ENCODE measurements at regions not wholly inside any gene's neighbourhood (a gene's known extent, or its start where the extent isn't known, plus 50 kb on each side); places are given as distances from the start of the nearest gene placed in this dataset.

DNA sequence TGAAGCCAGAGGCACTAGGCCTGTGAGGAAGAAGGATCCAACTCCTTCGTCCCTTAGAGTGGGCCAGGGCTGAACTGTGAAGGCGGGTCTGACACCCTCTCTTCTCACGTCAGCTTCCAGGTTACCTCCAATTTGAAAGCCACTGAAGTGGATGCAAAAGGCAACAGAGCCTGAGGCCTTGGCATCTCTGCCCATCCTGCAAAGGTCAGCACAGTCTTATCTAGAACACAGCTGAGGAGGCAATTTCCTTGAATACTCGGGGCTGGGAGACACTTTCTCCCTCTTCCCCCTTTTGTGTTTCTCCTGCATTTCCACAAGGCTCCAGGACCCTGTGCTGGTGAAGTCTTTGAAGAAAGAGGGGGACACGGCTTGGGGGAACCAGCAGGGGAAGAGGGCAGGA, 91.6 kb upstream of the PAX6 start:
- no peak for DNase-seq (ENCODE audit: low read depth)

DNA sequence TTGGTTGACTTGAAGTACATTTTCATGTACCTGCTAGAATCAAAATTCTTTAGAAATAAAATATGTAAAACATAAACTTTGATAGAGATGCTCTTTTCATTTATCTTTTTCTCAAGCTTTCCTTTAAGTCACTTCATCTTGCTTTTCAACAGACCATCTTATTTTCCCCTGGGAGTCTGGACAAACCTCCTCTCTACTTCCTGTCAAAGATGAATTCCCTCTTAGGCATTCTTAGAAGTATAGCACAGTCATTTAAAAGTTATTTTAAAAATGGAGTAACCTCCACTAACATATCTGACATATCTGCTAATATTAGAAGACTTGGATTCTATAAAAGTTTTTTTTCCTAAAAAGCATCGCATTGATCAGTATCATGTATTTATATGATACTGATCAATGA, 84.8 kb upstream of the PAX6 start:
- no peak for DNase-seq (ENCODE audit: low read depth)

DNA sequence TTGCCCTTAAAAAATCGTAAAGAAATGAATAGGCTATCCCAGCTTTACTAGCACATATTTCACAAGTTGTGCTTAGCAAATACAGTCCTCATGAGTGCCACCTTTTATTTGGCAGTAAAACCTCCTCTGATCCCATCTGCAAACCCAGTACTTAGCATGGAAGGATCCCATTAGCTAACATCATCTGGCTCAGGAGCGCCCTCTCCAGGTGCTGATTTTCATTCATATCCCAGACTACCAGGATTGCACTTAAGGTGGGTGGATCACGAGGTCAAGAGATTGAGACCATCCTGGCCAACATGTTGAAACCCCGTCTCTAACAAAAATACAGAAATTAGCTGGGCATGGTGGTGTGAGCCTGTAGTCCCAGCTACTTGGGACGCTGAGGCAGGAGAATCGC, 76.1 kb upstream of the PAX6 start:
- no peak for DNase-seq (ENCODE audit: low read depth)

DNA sequence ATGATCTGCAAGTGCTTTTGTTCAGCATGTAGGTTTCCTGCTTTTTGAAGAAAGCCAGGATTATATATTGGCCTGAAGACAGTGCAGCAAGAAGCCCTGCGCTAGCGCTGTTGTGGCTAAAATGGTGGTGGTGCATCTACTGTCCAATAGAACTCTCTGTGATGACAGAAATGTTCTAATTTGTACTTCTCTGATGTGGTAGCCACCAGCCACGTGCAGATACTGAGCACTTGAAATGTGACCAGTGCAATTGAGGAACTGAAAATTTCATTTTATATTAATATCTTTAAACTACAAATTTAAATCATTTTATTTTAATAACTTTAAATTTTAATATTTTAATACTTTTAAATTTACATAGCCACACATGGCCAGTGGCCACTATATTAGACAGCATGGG, 73.0 kb upstream of the PAX6 start:
- DNase-seq (ENCODE audit: low read depth), result no peak

DNA sequence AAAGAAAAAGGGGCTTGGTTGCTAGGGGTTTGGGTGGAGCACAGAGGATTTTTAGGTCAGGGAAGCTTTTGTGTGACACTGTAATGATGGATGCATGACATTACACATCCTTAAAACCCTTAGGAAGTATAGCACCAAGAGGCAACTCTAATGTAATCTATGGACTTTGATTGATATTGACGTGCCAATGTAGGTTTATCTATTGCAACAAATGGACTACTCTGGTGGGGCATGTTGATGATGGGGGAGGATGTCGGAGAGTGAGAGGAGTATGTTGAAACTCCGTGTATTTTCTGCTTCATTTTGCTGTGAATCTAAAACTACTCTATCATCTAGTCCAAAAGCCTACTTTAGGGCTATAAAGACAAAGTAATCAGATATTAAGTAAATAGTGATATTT, 72.3 kb upstream of the PAX6 start:
- no peak for DNase-seq (ENCODE audit: low read depth)

DNA sequence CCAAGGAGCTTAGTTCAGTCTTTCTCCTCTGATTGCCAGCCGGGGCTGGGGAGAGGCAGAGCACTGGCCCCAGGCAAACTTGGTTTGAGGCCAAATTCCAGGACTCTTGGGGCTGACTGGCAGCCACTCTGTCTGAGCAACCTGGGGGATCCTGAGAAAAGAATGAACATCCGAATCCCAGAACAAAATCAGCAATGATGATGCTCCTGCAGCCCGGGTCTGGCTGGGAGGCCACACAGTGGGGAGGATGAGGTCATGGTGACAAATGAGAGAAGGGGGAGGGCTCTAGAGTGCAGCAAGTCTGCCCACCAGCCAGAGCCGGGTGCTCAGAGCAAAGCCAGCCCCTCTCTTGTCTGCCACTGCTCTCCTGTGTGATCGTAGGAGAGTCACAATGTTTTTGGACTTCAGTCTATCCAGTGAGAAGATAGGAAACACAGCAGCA, 71.8 kb upstream of the PAX6 start:
- no peak for DNase-seq (ENCODE audit: low read depth)

DNA sequence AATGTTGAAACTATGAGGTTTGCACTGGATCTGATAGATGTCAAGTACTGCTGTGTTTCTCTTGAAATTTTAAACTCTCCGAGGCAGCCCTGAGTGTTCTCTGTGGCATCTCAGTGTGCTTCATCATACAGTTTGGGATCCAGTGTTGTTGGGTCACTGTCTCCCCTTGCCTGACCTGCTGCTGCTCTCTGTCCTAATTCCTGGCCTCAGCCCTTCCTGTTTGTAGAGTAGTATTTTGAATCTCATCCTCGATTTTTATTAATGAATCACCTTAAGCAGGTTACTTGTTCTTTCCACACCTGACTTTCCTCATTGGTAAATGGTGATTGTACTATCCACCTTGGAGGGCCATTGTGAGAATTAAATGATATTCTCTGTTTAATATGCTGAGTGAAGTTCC, 70.7 kb upstream of the PAX6 start:
- DNase-seq (ENCODE audit: low read depth), result no peak

DNA sequence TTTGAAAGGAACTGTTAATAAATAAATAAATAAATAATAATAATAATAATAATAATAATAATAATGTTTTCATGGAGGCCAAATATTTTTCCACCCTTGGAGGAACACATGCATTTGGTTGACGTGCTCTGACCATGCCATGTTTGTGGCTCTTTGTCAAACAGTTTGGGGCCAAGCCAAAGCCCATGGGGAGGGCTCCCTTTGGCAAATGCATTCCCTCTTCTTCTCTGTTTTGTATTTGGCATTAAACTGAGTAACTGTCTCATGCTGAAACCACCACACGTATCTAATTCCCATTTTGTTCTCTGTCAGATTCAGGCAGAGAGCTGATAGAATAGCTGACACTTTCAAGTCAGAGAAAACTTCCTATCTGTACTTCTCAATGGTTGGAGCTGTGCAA, 68.6 kb upstream of the PAX6 start:
- DNase-seq (ENCODE audit: low read depth), result no peak

DNA sequence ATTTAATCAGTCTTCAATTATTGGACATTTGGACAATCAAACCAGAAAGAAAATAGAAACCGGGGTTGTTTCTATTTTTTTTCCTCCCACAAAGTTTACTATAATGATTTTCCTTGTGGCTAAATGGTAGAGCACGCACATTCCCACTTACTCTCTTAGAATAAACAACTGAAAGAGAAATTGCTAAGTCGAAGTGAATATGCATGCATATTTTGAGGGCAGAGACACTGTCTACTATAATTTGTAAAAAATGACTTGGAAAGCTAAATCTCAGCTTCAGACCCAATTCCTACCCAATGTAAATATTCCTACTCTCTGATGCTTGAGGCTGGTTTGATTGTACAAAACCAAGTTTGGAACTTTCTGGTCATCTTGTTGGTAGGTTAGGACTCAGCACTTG, 66.7 kb upstream of the PAX6 start:
- DNase-seq (ENCODE audit: low read depth), result no peak

DNA sequence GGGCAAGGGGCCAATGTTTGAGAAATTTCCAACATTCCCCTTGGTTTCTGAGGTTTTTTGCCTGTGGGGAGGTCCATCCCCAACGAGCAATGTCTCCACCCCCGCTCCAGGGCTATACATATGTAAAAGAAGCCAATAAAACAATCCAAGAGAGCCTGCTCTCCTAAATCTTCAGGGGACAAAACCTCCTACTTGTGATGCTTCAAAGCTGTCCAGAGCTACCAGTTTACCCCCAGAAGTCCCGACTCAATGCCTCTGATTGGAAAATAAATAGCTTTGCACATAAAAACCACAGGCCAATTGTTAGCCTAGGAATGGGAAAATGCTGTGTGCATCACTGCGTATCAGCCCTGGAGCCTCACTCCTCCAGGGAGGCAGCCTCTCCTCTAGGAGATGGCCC, 66.0 kb upstream of the PAX6 start:
- no peak for DNase-seq (ENCODE audit: low read depth)

DNA sequence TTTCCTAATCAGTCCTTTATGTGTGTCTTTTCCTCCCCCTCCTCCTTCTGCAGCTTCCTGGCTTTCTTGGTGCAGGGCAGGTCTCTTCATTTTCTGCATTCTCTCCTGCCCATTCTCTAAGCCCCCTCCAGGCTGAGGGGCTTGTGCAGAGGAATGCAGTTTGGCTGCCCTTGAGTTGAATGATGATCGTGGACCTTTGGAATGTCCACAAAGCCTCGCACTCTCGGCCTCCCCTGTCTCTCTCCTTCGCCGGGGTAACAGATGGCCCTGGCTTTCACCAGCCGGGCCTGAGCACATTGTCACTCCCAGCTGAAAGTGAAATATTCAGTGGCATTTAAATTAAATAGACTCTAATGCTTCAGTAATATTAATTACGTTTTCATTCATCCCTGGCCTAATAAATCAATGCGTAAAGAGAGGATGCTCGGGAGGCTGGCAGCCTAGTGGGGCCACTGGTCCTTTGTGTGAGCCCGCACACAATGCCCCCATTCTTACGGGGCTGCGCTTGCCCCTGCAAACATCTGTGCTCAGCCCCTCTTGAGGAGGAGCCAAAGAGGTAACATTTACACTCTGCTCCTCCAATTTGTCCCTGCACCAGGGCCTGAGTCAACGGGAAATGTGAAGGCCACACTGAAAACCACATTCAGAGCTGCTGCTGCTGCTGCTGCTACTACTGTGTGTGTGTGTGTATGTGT, 64.9 kb upstream of the PAX6 start:
- DNase-seq (ENCODE audit: low read depth), result no peak

DNA sequence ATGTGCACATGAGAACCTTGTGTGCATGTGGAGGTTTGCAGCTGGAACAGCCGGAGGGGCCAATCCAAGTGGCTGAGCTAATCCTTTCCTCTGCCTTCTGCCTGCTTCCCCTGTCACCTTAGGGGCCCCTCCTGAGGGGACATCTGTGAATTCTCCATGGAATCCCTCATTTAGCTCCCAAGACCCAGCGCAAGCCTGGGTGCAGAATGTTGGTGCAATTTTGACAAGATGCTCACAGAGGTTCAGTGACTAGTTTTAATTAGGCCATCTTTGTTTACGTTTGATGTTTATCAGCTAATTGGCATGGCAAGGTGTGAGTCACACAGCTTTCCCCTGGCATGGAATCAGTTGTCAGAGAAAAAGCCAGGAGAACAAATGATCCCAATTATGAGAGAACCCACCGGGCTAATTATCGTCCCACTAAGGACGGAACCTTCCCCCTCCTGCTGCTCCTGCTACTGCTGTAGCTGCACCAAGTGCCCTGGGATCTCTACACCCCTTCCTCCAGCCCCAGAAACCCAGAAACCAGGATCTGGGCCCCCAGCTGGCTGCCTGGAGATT, 63.6 kb upstream of the PAX6 start:
- DNase-seq (ENCODE audit: low read depth), result no peak

DNA sequence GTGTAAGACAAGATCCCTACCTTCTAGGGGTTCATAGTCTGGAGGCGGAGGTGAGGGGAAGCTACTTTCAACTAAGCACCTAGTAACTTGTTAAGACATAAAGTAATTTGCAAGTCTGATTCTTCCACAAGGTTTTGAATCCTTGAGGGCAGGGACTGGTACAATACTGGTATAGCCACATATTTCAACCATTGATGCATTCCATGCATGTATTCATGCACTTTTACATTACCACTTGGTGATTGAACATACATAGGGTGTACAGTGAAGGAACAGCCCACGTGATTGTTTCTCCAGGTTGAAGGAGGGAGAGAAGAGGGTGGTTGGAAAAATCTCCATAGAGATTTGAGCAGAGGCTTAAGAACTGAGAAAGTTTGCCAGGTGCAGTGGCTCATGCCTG, 62.0 kb upstream of the PAX6 start:
- DNase-seq (ENCODE audit: low read depth), result no peak

DNA sequence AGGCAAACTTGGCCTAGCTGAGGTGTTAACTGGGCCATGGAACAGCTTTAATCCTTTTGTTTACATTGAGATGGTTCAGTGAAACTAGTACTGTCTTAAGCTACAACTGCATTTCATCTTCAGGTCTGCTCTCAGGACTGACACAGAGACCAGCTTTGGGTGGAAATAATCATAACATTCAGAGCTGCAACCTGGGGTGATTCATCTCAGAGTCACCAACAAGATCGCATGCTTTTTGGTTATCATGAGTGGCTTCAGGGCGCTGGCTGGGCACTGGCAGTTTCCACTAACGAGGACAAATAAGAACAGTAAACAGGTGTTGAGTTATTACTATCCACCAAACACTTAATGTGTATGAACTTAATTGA, 60.9 kb upstream of the PAX6 start:
- no peak for DNase-seq (ENCODE audit: low read depth)

DNA sequence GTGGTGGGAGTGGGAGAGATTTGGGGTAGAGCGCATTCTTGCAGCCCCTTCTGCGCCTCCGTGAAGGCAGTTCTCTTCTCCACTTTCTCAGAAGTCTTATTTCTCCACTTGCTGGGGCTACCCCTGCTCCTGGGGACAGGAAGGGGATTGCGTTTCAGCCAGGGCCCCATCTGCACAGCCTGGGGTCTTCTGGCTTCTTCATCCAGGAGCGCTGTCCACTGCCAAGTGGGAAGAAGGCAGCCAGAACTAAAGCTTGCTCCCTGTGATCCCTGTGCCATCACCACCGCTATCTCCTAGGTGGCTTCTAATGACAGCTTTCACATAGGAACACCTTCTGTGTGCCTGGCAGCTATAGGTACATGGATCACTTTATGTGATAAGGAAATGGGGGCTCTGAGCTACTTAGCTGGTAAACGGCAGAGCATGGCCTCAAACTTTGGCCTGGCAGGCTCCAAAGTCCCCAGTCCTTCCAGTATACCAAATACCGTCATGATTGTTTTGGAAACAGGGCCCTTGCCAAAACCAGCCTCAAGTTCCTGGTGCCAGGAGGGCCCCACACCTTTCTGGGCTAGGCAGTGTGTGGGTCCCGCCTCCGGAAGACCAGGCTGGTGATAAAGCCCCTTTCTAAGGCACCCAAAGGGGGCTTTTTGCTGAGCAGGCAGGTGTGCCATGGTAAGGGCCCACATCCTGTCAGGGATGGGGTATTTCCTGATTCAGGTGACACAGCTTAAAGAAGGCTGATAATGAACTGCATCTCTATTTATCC, 60.4 kb upstream of the PAX6 start:
- DNase-seq (ENCODE audit: low read depth), result no peak

DNA sequence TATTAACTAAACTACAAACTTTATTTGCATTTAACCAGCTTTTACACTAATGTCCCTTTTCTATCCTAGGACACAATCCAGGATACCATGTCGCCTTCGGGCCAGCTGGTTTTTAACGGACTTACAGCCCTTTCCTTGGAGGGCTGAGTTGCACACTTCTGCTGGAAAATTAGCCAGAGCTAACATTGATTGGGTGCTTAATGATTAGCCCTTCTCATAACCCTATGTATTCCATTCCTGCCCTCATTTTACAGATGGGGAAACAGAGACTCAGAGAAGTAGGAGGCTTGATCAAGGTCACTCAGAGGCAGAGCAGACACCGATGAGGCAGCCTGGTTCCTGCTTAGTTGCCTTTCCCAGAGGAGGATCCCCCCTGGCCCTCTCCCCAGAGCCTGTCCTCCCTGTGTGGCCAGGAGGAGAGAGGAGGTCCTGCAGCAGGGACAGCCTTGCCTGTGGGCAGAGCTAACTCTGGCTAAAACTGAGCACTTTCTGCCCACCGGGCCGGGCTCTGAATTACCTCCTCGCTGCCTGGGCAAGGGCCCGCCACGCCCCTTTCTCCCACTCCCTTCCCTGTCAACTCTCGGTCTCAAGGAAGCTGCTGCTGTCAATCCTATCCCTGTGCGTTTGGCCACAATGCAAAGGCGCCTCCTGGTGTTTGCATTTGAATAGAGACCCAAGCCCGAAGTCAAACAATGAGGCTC, 59.6 kb upstream of the PAX6 start:
- no peak for DNase-seq (ENCODE audit: low read depth)

DNA sequence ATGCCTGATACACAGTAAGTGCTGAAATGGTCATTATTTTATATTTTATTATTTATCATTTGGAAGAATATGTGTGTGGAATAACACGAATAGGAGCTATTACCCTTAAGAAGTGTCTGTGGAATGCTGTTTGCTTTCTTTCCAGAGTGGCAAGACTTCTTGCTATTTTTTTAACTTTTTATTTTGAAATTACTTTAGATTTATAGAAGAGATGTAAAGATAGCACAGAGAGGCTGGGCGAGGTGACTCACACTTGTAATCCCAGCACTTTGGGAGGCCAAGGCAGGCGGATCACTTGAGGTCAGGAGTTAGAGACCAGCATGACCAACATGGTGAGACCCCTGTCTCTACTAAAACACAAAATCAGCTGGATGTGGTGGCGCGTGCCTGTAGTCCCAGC, 58.9 kb upstream of the PAX6 start:
- no peak for DNase-seq (ENCODE audit: low read depth)

DNA sequence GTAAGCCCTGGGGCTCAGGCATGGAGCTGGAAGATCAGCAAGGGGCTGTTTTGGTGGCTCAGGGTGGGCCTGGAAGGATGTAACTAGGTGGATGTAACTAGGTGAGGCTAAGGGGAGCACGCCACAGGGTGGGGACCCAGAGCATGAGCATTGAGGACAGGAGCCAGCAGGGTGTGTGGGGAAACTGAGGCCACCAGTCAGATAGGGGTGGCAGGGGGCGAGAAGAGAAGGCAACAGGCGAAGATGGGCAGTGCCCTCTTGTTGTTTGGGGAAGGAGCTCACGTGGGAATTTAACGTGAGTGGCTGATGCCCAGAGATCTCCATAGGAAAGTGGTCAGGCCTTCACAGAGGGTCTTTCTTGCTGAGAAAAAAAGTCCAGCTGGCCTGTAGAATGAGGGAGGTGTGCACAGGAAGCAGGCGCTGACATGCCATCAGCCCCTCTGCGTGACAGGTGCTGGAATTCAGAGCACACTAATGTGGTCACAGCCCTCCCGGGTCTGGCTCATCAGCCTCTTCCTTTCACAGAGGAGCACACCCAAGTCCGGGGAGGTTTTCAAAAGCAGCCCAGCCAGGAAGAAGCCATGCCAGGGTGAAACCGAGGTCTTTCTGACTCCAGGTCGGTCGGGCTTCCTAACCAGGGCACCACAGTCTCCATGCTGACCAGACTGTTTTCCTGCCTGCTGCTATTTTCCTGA, 54.6 kb upstream of the PAX6 start:
- no peak for DNase-seq (ENCODE audit: low read depth)

DNA sequence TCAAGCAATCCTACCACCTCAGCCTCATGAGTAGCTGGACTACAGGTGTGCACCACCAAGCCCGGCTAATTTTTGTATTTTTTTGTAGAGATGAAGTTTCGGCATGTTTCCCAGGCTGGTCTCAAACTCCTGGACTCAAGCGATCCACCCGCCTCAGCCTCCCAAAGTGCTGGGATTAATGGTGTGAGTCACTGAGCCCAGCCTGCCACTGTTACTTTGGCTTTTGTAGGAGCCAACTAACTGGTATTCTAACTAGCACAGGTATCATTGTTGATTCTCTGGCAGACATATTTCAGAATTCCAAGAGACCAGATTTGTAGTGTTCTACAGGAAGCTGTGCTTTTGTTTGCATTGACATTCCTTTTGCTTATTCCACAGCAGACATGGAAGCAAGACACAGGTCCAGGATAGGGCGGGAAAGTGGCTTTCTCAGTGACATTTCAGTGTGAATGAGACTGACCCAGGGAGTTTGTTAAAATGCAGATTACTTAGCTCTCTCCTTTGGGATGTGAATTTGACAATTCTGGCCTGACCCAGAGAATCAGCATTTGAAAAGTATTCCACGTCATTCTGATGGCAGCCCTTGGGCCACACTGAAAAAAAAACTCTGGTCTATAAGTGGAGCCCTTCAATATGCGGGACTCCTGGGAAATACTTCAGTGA, 52.2 kb upstream of the PAX6 start:
- no peak for DNase-seq (ENCODE audit: low read depth)

DNA sequence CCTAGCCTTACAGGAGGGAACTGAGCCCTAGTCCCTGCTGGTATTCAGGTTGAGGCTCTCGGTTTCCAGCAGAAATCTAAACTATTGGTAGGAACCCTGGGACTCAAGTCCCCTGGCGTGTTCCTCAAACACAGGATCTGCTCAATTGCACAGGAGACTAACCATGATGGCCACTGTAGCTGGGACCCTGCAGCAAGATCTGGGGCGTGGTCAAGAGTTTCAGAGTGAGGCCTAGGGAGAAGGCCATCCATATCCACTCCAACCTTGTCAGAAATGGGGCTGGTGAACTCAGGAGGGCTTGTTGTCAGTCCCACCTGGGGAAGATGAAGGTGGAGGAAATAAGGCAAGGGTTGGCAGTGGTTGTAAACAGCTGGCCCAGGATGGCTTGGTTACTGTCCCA, 49.9 kb upstream of the PAX6 start:
- no peak for DNase-seq (ENCODE audit: low read depth)

Data from activated T-cell treated with anti-CD3 and anti-CD28 coated beads for 1 hour (primary cell).